A172 (cell line): ENCODE measurements at regions not wholly inside any gene's neighbourhood (a gene's known extent, or its start where the extent isn't known, plus 50 kb on each side); places are given as distances from the start of the nearest gene placed in this dataset.
"Not testable (repeated sequence)": the region's sequence is repeated elsewhere in the genome, so short reads cannot be mapped to it uniquely, and the experiment has no call there.

ENCODE experiments used
- DNase-seq: peaks from one replicate; pipeline ENCODE4 v3.0.0-alpha.2; 2015; ENCODE audit warnings: low spot score

GRCh38 chr4:125262502-125262901 is 52.3 kb upstream of the FAT4 start:
- DNase-seq, result no peak

- no peak for DNase-seq
Measured at GRCh38 chr4:125262079-125262478, 52.7 kb upstream of the FAT4 start.

- DNase-seq, result no peak
Measured at GRCh38 chr4:125254106-125254505, 60.6 kb upstream of the FAT4 start.

GRCh38 chr4:125244848-125245450 is 69.8 kb upstream of the FAT4 start:
- peak; percentile 7 for DNase-seq

- no peak for DNase-seq
Measured at GRCh38 chr4:125243789-125244397, 70.9 kb upstream of the FAT4 start.

GRCh38 chr4:125235971-125236370 is 78.8 kb upstream of the FAT4 start:
- no peak for DNase-seq

- DNase-seq, result no peak
Measured at GRCh38 chr4:125231661-125232060, 83.1 kb upstream of the FAT4 start.

GRCh38 chr4:125229596-125230058 is 85.1 kb upstream of the FAT4 start:
- DNase-seq, result no peak

GRCh38 chr4:125225806-125226205 is 88.9 kb upstream of the FAT4 start:
- DNase-seq, result no peak

GRCh38 chr4:125200556-125200955 is 114.2 kb upstream of the FAT4 start:
- no peak for DNase-seq

- peak; percentile 57 for DNase-seq
Measured at GRCh38 chr4:125198916-125199315, 115.8 kb upstream of the FAT4 start.

GRCh38 chr4:125191874-125192459 is 122.8 kb upstream of the FAT4 start:
- DNase-seq, result not testable (repeated sequence)

GRCh38 chr4:125191232-125191631 is 123.5 kb upstream of the FAT4 start:
- DNase-seq, result peak; percentile 75

- peak; percentile 92 for DNase-seq
Measured at GRCh38 chr4:125187226-125188176, 127.3 kb upstream of the FAT4 start.

- DNase-seq, result no peak
Measured at GRCh38 chr4:125184116-125184515, 130.6 kb upstream of the FAT4 start.

GRCh38 chr4:125181804-125182203 is 133.0 kb upstream of the FAT4 start:
- DNase-seq, result no peak

- no peak for DNase-seq
Measured at GRCh38 chr4:125179727-125180126, 135.0 kb upstream of the FAT4 start.

- no peak for DNase-seq
Measured at GRCh38 chr4:125169192-125169591, 145.6 kb upstream of the FAT4 start.

- DNase-seq, result peak; percentile 11
Measured at GRCh38 chr4:125168531-125168930, 146.2 kb upstream of the FAT4 start.

- not testable (repeated sequence) for DNase-seq
Measured at GRCh38 chr4:125166012-125166411, 148.7 kb upstream of the FAT4 start.

- no peak for DNase-seq
Measured at GRCh38 chr4:125159001-125159400, 155.8 kb upstream of the FAT4 start.

GRCh38 chr4:125155251-125155650 is 159.5 kb upstream of the FAT4 start:
- DNase-seq, result no peak
